Stomach (tissue), 8 donors: ENCODE measurements at regions not wholly inside any gene's neighbourhood (a gene's known extent, or its start where the extent isn't known, plus 50 kb on each side); places are given as distances from the start of the nearest gene placed in this dataset.

Experiments
- DNase-seq, 2 donors: peaks; one replicate each; pipeline versions ENCODE4 v3.0.0 to v3.0.0-alpha.2; 2013 to 2019
- H3K27ac ChIP-seq, 5 donors: fragments of 200-600 bp in 4 of 5; sonication (generic) in 4 of 5; one replicate each; pipeline ENCODE4 v1.5.1; 2013 to 2019; ENCODE audit warnings: mild to moderate bottlenecking in 1 of 5, moderate library complexity in 1 of 5
- H3K27me3 ChIP-seq, 3 donors: fragments of 200-600 bp; sonication (generic); one replicate each; pipeline ENCODE4 v1.5.1; 2017 to 2019; ENCODE audit warnings: mixed run types in 1 of 3
- H3K36me3 ChIP-seq, 4 donors: fragments of 200-600 bp; sonication (generic); 1 replicate in 3 of 4; 2 replicates in 1 of 4; pipeline ENCODE4 v1.5.1; 2016 to 2019
- H3K4me1 ChIP-seq, 4 donors: fragments of 200-600 bp; sonication (generic); one replicate each; pipeline ENCODE4 v1.5.1; 2016 to 2019
- H3K4me3 ChIP-seq, 4 donors: fragments of 200-600 bp; sonication (generic) in 3 of 4; one replicate each; pipeline ENCODE4 v1.5.1; 2016 to 2019; ENCODE audit warnings: mild to moderate bottlenecking in 1 of 4
- H3K9me3 ChIP-seq, 4 donors: fragments of 200-600 bp; sonication (generic); one replicate each; pipeline ENCODE4 v1.5.1; 2016 to 2019
- CTCF ChIP-seq, 7 experiments: fragments of 450-650 bp in 4 of 7; fragments of 200-600 bp in 3 of 7; sonication (generic) in 3 of 7; IDR thresholded peaks; one replicate each; pipeline ENCODE4 v1.5.1; 2016 to 2019; ENCODE audit warnings: antibody characterized with exemption in 7 of 7, control low read depth in 2 of 7, mild to moderate bottlenecking in 1 of 7
- EP300 ChIP-seq: sonication (generic); formaldehyde crosslinking; IDR thresholded peaks from one replicate; pipeline ENCODE4 v1.6.1; 2017; ENCODE audit warnings: antibody characterized with exemption
- POLR2A ChIP-seq, 4 donors: fragments of 450-650 bp; IDR thresholded peaks; one replicate each; pipeline ENCODE4 v1.6.1; 2016; ENCODE audit warnings: antibody characterized with exemption in 4 of 4, control low read depth in 2 of 4, mild to moderate bottlenecking in 1 of 4, moderate library complexity in 1 of 4
- POLR2AphosphoS5 ChIP-seq, 3 donors: sonication (generic); formaldehyde crosslinking; IDR thresholded peaks; one replicate each; pipeline ENCODE4 v1.6.1; 2016; ENCODE audit warnings: antibody characterized with exemption in 3 of 3
- WGBS, 5 donors: extraction: QIAGEN DNeasy Blood & Tissue Kit in 3 of 5; methylation state at CpG; one replicate each; pipeline versions ENCODE4 v1.1.5 to v1.1.7; 2013 to 2018; 5-methylcytosine and 5-hydroxymethylcytosine counted together
- intact Hi-C: fragments of 100-400 bp; cut with DNase I; formaldehyde crosslinking; loops from one replicate; pipeline ENCODE4 v1.15.1; 2023; ENCODE audit warnings: low total_unique reads
- donor health status: healthy with polysubstance abuse.
- donor health status: Bipolar disorder and iron deficiency.
- donor health status: healthy.

GRCh38 chr11:82536706-82537105 is 197.0 kb downstream of the FAM181B start:
- no peak for DNase-seq
- H3K36me3 ChIP-seq, result no peaks in the 10 kb centered on the region
- intact Hi-C loops, result no loop called here
- H3K27me3 ChIP-seq, result no peaks in the 10 kb centered on the region
- H3K9me3 ChIP-seq, result no peaks in the 10 kb centered on the region
- no peaks in the 10 kb centered on the region for H3K4me1 ChIP-seq
- no peak overlapping the region for H3K4me3 ChIP-seq
- no peak overlapping the region for H3K27ac ChIP-seq
- TF ChIP-seq CTCF (IDR thresholded peaks at IDR 0.05) (no peak), POLR2AphosphoS5 (IDR thresholded peaks at IDR 0.05) (no peak), EP300 (no peak), POLR2A (IDR thresholded peaks at IDR 0.05) (no peak)
- WGBS, 5 donors, result 47 to 55% (median 49%) methylated on average over 3 of the region's 3 CpGs

DNA sequence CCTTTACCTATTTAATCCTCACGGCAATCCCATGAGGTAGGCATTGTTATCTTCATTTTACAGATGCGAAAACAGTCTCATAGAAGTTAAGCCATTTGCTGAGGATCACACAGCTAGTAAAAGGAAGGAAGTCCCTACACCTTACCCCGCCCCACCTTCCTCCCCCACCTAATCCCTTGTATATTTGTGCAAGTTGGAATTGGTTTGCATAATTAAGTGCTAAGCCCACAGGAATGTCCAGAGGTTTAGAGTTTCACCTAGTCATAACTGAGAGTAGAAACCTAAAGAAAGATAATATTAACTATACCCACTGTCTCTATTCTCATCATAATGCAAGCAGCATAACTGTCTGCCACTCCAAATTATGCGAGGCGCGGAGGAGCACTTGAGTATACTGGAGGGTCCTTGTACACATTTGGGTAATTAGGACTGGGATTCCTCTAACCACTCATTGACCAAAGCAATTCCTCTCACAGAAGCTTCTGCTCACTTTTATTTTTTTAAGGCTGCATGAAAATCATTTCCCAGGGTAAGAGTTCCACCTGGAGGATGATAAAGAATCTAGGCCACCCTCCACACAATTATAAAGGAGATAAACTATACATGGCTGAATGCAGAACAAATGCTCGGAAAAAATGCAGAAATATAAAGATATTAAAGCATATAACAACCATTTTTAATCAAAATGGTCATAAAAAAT is 199.9 kb downstream of the FAM181B start:
- Histone ChIP-seq H3K27me3 (no peaks in the 10 kb centered on the region), H3K36me3 (no peaks in the 10 kb centered on the region), H3K27ac (no peak overlapping the region), H3K4me1 (no peaks in the 10 kb centered on the region), H3K9me3 (no peaks in the 10 kb centered on the region), H3K4me3 (no peak overlapping the region)
- intact Hi-C loops, result no loop called here
- DNase-seq, result no peak
- WGBS, 5 donors, result 76 to 82% (median 80%) methylated on average over 7 of the region's 7 CpGs
- TF ChIP-seq POLR2AphosphoS5 (IDR thresholded peaks at IDR 0.05), result no peak
- TF ChIP-seq CTCF (IDR thresholded peaks at IDR 0.05), result no peak
- no peak for TF ChIP-seq EP300
- TF ChIP-seq POLR2A (IDR thresholded peaks at IDR 0.05), result no peak

DNA sequence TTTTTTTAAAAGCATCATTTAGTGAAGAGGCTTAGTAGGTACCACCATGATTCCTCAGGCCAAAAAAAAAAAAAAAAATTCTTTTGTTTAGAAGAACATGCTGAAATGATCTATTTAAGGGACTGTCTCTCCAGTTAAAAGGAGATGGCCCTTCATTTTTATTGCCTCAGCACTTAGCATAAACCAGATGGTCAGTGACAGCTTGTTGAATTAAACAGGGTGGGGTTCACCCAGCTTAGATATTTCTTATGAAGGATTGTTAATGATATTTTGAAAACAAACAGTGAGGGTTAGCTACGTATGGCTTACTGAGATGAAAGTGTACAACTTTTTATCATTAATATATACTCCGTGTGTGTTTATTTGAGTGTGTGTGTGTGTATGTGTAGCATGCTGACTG is 203.7 kb downstream of the FAM181B start:
- DNase-seq, result peak in 1 of 2 donors; percentile 21
- H3K4me1 ChIP-seq, result no peaks in the 10 kb centered on the region
- H3K27me3 ChIP-seq, result no peaks in the 10 kb centered on the region
- no peak overlapping the region for H3K4me3 ChIP-seq
- no peaks in the 10 kb centered on the region for H3K9me3 ChIP-seq
- TF ChIP-seq CTCF (IDR thresholded peaks at IDR 0.05) (no peak), POLR2AphosphoS5 (IDR thresholded peaks at IDR 0.05) (no peak), EP300 (no peak), POLR2A (IDR thresholded peaks at IDR 0.05) (no peak)
- 21 to 46% (median 44%) methylated on average over 2 of the region's 2 CpGs for WGBS, 5 donors
- intact Hi-C loops, result no loop called here
- no peaks in the 10 kb centered on the region for H3K36me3 ChIP-seq
- no peak overlapping the region for H3K27ac ChIP-seq

- DNase-seq, result no peak
- intact Hi-C loops, result no loop called here
- no peaks in the 10 kb centered on the region for H3K27me3 ChIP-seq
- WGBS, 5 donors, result 63 to 86% (median 76%) methylated on average over 5 of the region's 5 CpGs
- no peaks in the 10 kb centered on the region for H3K9me3 ChIP-seq
- TF ChIP-seq CTCF (IDR thresholded peaks at IDR 0.05), result no peak
- H3K36me3 ChIP-seq, result no peaks in the 10 kb centered on the region
- no peak overlapping the region for H3K4me3 ChIP-seq
- H3K4me1 ChIP-seq, result no peaks in the 10 kb centered on the region
- H3K27ac ChIP-seq, result no peak overlapping the region
Observed at GRCh38 chr11:82527081-82527584, 206.5 kb downstream of the FAM181B start.
